NAMALWA (cell line): ENCODE measurements at regions not wholly inside any gene's neighbourhood (a gene's known extent, or its start where the extent isn't known, plus 50 kb on each side); places are given as distances from the start of the nearest gene placed in this dataset.
A peak's percentile ranks its signal among the peaks of the same experiment; 100 is the strongest.
"Not testable (repeated sequence)": the region's sequence is repeated elsewhere in the genome, so short reads cannot be mapped to it uniquely, and the experiment has no call there.

Experiments used
- DNase-seq: peaks from one replicate; pipeline ENCODE4 v3.0.0-alpha.2; 2015; ENCODE audit warnings: low spot score

DNA sequence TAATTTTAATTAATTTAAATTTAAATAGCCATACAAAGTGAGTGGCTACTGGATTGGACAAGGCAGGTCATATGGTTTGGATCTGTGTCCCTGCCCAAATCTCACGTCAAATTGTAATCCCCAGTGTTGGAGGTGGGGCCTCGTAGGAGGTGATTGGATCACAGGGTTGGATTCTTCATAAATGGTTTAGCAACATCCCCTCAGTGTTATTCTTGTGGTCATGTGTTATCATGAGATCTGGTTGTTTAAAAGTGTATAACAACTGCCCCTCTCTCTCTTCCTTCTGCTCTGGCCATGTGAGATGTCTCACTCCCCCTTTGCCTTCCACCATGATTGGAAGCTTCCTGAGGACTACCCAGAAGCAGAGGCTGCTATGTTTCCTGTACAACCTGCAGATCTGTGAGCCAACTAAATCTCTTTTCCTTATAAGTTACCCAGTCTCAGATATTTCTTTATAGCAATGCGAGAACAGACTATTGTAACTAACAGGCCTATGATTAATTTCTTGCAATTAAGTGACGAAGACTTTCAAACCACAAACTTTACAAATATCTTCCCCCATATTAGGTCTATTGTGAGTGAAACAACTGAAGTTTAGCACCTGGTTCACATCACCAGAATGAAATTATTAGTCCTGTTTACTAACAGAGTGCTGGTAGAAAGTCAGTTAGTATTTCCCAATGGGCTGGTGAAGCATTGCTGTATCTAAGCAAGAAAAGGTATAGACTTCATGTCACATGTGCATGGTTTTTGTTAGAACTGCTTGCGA is 60.0 kb upstream of the TNFAIP3 start:
- DNase-seq: no peak

DNA sequence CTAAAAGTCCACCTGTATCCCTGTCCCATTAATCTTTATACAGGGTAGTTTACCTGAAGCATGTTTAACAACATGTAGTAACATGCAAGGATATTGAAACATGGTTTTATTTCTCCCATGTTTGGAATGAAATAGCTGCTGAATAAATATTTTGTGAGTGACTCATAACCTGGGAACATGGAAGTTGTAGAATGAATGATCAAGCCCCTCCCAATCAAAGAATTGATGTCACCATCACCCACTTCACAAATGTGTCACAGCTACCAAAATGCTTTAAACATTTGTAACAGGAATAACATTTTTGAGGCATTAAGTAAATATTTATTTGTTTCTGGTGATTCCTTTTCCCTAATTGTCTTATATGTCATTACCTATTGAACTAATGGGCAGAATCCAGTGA is 58.9 kb upstream of the TNFAIP3 start:
- no peak for DNase-seq

DNA sequence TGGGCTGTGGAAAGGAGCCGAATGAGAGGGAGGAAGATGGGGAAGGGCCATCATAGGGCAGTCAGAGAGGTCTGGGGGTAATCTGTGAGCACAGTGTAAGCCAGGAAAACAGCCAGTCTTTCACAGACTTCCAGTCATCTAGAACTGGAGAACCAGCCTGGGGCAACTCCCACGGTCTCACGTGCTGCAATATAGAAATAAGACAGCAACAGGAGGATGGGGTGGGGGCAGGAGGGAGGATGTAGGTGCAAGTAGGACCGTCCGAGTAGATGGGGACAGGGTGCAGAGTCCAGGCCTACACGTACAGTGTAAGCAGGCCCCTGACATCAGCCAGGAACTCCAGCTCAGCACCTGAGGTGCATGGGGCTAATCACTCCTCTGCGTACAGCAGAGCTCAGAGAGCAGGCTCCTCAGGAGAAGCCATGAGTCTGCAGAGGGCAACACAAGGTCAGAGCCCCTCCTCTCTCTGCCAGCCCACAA is 58.2 kb upstream of the TNFAIP3 start:
- no peak for DNase-seq

- not testable (repeated sequence) for DNase-seq
These were observed 57.0 kb upstream of the TNFAIP3 start for GRCh38 chr6:137809895-137810553.

GRCh38 chr6:137810554-137811120 is 56.4 kb upstream of the TNFAIP3 start:
- DNase-seq: no peak

DNA sequence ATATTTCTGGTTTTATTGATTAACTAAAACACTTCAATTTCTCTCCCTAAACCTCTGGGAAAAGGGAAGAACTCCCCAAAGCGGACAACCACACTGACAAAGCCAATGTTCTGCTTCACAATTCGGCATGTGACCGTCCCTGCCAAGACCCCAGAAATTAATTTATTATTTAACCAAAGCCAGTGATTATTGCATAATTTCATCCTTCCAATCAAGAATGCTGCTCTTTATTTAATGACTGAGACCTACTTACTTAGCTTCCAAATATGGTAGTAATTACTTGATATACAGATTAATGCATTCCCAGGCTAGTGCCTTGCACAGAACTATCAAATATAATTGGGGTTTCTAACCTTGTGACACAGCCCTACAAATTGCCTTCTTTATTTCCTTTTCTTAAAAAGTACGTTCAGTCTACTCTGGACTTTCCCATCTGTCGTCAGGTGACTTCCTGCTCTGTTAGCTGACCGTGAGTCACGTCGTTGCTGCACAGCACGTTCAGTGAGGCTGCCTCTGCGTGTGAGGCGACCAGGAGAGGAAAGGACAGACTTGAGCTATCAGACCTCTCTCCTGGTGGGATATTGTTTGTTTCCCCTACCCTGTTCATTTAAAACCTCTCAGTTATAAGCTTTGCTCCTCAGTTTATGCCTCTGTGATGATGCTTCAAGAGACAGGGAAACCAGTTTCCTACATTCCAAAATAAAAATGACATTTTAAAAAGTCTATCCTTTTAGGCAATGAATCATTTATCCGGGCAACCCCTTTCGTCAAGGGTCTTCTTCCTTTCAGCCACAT is 55.7 kb upstream of the TNFAIP3 start:
- DNase-seq: peak; percentile 74

- DNase-seq: no peak
These were observed 55.0 kb upstream of the TNFAIP3 start for GRCh38 chr6:137811916-137812553.

DNA sequence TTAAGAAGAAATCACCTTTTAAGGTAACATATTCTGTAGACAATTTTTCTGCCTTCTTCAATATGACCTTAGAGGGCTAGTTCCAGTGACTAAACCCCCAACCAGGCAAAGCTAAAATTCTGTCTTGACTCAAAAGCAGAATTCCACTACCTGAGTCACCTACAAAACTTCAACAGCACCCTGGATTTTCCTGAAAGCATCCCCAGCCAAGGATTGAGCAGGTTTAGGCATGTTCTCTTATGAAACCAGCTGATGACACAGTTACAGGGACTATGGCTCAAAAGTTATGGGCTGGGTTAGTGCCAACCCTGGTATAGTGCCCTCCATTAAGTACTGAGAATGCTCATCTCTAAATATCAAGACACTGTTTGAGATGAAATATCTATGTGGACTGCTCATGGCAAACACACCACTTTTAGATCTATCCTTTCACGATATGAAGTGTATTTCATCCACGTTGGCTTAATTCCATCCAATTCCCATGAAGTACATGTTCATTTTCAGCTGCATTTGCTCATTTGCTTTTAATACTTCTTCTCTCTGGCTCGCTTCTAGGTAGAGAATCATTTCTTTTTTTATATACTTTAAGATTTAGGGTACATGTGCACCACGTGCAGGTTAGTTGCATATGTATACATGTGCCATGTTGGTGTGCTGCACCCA is 53.6 kb upstream of the TNFAIP3 start:
- DNase-seq: no peak

DNA sequence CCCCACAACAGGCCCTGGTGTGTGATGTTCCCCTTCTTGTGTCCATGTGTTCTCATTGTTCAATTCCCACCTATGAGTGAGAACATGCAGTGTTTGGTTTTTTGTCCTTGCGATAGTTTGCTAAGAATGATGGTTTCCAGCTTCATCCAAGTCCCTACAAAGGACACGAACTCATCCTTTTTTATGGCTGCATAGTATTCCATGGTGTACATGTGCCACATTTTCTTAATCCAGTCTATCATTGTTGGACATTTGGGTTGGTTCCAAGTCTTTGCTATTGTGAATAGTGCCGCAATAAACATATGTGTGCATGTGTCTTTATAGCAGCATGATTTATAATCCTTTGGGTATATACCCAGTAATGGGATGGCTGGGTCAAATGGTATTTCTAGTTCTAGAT is 53.0 kb upstream of the TNFAIP3 start:
- DNase-seq: not testable (repeated sequence)

- DNase-seq: no peak
These were observed 51.4 kb upstream of the TNFAIP3 start for GRCh38 chr6:137815692-137816091.

GRCh38 chr6:137816133-137816579 is 50.9 kb upstream of the TNFAIP3 start:
- DNase-seq: no peak

DNA sequence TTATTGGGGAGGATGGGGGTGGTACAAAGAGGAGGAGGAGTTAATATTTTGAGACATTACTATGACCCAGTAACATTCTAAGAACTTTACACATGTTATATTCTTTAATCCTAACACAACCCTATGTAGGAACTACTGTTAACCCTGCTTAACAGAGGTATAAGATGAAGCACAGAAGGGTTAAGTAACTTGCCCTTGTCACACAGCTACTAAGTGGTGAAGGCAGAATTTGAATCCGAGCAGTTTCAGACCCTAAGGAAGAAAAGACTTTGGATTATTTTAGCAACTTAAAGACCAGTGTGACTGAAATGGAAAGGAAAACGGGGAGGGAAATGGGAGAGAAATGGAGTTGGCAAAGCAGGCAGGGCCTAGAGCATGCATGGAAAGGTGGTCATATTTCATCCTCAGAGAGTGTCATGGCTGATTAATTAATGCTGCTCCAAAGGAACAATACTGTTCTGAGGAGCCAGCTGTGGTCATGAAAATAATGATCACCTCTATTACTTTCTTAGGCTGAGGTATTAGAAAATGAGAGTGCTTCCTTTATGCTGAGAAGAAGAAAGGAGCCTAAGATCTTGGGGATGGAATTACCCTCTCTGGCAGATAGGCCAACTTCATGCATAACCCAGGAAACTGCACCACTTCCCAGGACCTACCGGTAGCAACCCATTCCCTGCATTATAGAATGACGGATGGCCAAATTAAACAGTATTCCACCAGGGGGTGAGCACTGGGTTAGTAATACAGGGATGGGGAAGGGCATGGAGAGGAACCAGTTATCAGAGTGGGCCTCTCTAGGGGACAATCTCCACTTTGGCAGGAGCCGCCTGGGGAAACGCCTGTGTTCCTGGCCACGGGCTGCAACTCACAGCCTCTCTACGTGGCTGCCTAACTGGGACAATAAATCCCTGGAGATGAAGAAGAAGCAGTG is 50.1 kb upstream of the TNFAIP3 start:
- DNase-seq: no peak
